T-helper 2 cell treated with Interferon-gamma antibody and Interleukin-4, amounts not matched to agents 100 ng/mL and 5 ng/mL, for 36 hours (primary cell): ENCODE measurements at regions not wholly inside any gene's neighbourhood (a gene's known extent, or its start where the extent isn't known, plus 50 kb on each side); places are given as distances from the start of the nearest gene placed in this dataset.

ENCODE experiments used
- intact Hi-C: fragments of 100-400 bp; cut with micrococcal nuclease; formaldehyde crosslinking; loops from one replicate; pipeline ENCODE4 v1.15.1; 2023

DNA sequence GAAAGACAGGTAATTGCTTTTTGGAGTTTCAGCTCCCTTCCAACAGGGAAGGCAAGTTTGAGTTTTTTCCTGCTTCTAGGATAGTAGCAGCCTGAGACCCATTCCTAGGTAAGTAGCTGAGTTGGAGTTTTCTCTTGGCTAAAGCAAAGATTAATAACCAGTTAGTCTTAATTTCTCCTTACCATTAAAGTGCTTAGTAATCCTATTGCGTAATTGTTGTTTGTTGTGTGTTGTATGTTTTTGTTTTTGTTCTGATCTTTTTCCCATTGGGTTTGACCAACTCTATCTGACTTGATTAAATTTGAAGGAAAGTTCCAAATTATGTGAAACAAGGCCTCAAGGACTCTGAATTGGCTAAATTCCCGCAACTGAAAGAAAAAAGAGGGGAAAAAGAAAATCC is 83.5 kb downstream of the TBX22 start:
- intact Hi-C loops: no loop called here

DNA sequence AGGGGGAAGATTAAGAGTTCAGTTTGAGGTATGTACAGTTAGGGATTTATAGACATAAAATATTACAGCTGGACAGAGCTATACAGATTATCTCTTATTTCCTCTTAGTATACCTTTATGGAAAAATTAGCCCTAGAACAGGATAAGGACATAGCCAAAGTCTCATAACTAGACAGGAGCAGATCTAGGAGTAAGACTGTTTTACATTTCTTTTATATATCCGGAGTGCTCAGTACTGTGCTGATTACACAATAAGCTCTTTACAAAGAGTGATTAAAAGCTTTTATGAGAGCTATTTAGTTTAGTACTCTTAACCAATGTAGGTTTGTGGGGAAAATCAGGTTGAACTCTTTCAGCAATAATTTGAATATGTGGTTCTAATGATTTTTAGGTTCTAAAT is 105.8 kb downstream of the TBX22 start:
- intact Hi-C loops: no loop called here

DNA sequence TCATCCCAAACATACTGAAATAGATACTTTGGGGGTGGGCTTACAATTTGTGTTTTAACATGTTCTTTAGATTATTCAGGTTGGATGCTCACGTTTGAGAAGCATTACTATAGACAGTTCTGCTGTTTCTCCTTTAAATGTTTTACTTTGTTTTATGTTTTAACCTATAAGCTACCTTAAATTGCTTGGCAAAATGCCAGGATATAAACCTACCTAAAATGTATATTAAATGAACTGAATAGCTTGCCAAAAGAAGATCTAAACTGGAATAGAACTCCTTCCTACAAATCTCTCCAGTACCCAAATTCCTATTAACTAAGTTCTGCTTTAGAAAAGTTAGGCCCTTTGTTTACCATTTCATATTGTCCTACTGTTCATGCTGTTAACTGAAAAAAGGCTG is 124.4 kb downstream of the TBX22 start:
- intact Hi-C loops: no loop called here

DNA sequence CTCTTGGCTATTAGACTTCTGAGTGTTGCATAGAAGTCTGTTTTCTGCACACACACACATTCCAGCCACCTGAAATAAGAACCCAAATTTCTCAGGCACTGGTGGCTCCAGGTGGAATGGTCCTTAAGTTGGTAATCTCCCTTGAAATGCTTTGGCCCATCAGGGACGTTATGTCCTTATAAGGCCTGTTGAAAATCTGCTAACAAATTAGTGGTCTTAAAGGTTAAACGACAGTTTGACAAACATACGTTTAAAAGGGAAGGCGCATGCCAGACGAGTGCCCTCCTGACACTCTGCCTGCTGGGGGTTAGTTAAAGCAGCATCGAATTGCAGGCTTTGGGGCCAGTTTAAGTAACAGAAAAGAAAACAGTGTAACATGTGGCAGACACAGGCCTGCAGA is 125.0 kb downstream of the TBX22 start:
- intact Hi-C loops: no loop called here

DNA sequence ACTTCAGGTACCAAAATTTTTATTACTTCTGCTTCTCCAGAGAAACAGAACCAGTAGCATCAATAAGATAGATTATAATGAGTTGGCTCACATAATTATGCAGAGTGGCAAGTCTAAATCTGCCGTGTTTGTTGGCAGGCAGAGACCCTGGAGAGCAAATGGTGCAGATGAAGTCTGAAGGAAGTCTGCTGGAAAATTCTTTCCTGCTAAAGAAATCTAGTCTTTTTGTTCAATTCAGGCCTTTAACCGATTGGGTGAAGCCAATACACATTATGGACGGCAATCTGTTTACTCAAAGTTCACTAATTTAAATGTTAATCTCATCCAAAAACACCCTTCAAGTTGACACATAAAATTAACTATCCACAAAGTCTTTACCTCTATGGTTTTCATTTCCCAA is 156.0 kb downstream of the TBX22 start:
- intact Hi-C loops: no loop called here

DNA sequence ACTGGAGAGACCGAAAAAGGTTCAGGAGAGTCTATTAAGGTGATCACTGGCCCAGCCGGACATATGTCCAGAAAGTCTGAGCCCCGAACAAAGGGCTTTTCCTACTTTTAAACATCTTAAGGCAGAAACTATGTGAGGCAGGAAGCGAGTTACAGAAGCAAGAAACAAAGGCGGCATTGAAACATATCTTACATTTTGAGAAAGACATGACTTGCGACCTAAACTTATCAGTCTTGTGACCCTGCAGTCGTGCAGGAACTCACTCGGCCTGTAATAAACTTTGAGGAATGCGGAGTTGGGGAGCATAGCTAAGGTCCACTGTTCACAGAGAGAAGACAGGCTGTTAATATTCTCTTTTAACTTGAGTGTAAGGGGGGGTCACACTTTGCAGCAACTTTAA is 158.7 kb downstream of the TBX22 start:
- intact Hi-C loops: no loop called here

DNA sequence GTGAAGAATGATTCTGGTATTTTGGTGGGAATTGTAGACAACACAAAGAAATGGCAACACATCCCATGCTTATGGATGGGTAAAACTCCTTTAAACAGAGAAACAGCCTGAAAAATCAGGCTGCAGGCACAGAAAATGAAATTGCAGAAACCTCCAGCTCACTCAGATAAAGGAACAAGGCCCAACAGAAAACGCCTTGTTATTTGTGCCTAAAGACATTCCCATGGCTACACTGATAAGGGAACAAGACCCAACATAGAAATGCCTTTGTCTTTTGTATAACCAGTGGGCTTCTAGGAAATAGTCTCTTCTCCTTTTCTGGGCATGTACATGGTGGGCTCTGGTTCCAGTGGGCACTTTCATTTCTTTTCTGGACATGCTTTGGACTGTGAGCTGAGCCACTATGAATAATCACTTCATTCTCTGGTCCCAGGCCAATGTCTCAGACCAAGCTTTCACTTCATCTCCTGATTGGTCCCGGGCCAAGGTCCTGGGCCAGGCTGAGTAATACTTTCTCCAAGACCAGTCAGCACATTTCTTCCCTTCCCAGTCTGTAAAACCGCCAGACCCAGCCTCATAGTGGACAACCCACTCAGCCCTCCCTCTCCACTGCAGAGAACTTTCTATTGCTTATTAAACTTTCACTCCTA is 160.5 kb downstream of the TBX22 start:
- intact Hi-C loops: no loop called here

DNA sequence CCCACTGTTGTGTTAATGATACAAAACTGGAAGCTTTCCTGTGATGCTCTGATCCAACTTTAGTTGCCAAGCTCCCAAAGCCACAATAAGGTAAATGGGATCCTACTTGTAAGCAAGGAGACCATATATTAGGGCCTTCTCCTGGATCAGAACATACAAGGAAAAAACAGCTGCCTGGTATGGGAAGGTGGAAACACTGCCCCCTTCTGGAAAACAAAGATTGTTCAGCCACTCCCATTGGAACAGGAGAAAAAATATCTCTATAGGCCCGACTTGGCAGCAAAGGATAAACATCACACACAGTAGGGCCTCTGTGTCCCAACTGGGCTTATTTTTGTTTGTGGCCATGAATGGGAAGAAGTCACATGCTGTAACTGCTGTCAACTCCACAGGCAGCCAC is 166.5 kb downstream of the TBX22 start:
- intact Hi-C loops: no loop called here

DNA sequence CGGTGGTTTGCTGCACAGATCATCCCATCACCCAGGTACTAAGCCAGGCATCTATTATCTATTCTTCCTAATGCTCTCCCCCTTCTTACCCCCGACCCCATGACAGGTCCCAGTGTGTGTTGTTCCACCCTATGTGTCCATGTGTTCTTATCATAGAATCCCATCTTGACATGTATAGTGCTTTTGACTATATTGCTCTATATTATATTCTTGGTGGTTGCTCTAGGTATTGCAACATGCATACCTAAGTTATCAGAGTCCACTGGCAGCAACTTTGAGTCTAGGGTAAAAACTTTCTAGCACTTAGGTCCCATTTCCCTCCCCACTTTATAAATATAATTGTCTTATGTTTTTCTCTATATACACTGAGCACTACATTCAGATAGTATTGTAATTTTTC is 170.3 kb downstream of the TBX22 start:
- intact Hi-C loops: no loop called here

DNA sequence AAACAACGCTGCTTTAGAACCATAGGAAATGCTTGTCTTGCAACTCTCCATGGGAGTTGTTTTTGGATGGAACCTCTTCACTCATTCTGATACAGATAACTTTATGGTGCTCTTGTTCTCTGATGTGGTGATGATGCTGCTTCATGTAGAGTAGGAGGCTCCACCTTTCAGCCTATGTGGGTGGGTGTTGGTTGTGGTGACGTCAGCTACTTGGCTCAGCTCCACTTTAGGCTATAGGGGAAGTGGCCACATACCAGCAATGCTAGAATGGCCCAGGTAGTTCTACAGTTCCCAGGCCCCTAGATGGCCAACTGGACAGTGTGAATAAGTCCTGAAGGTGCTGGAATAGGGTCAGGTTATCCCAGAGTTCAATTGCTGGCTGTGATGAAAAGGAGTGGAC is 192.1 kb downstream of the TBX22 start:
- intact Hi-C loops: no loop called here

DNA sequence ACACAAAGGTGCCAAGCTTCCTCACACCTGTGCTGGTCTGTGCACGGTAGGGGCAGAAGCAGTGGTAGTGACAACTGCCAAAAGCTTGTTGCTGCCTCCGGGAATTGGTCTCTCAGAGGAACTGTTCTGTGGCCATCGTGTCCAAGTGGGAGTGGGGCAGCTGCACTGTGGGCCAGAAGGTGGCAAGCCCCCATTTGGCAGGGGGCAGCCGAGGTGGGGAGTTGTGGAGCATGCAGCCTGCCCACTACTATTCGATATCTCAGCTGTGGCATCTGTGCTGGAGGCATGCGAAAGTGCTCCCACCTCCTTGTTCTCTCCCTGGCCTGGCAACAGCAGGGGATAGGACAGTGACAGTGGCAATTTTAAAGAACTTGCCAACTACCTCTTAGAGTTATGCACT is 192.8 kb downstream of the TBX22 start:
- intact Hi-C loops: no loop called here

DNA sequence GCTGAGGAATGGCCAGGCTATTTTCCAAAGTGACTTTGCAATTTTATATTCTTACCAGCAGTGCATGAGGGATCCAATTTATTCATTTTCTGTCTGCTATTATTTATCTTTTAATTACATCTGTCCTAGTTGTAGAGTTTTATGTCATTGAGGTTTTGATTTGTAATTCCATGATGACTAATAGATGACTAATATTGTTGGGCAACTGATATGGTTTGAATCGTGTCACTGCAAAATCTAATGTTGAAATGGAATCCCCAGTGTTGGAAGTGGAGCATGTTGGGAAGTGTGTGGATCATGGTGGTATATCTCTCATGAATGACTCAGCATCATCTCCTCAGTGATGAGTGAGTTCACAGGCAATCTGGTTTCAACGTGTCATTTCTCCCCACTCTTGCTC is 201.5 kb downstream of the TBX22 start:
- intact Hi-C loops: no loop called here

DNA sequence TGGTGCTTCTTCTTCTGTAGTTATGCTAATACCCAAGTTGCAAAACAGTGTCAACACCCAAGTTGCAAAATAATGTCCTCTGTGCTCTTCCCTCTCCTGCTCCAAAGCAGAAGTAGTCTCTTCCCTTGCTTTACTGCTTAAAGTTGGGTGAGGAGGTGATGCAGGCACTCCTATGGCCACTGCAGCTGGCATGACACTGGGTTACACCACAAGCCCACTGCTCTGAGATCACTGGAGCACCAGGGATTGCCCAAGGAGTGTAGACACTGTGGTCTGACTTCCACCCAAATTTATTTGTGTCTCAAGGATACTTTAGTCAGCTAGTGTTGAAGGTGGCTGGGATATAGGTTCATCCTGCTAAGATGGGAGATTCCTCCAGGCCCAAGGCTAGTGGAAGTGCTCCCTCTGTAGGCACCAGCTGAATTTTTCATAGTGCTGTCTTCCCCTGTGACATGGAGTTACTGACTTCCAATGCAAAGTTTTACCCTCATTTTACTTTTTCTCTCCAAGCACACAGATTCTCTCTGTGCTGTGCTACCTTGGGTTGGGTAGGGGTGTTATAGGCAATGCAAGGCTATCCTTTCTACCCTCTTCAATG is 196.2 kb upstream of the TENT5D start:
- intact Hi-C loops: no loop called here

DNA sequence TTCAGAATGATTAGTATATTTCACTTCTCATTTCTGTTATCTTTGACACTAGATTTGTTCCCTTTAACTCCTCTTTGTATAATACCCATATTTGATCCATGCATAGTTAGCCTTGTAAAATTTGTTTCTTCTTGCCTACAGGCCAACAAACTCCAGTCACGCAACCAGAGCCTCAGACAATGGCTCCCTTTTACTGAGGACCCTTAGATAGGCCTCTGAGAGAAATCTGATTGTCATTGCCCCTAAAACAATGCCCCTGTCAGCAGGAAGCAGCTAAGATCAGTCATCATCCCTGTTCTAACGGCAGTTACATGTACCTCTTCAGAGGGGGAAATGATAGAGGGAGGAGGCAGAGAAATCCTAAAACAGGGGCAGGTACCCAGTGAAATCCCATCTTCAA is 190.6 kb upstream of the TENT5D start:
- intact Hi-C loops: loop anchor here (5.0 kb wide), 1 partner anchor 597 kb away; no protein-coding TSS in a partner anchor

DNA sequence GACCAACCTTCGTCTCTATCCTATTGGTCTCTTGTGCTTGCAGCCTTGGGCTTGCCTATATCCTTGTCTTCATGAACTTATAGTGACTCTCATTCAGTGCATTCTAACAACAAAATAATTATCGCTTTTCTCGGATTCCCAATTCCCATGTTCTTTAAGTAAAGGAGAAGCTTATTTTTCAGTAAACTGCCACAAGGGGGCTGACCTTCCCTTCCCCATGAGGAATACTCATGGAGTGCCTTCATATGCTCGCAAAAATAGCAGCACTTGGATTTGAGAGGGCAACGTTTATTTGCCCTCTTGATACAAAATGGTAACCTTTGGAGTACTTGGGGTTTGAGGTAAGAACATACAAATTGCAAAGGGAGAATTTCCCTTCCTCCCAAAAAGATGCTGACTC is 183.2 kb upstream of the TENT5D start:
- intact Hi-C loops: no loop called here

DNA sequence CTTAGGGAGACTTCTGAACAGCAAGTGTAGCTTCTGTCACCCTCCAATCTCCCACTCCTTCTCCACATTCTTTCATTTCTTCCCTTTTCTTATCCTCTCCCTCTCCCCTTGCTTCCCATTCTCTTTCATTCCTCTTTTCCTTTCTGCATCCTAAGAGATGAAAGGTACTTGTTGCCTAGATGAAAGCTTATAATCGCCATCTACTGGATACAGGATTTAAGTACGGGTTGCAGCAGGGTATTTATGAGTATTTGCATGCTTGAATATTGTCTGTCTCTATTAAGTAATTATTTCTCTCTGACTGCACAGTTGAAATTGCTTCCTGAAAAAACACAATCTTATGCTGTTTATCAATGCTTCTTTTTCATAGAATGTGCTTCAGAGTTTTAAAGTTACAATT is 174.0 kb upstream of the TENT5D start:
- intact Hi-C loops: no loop called here

DNA sequence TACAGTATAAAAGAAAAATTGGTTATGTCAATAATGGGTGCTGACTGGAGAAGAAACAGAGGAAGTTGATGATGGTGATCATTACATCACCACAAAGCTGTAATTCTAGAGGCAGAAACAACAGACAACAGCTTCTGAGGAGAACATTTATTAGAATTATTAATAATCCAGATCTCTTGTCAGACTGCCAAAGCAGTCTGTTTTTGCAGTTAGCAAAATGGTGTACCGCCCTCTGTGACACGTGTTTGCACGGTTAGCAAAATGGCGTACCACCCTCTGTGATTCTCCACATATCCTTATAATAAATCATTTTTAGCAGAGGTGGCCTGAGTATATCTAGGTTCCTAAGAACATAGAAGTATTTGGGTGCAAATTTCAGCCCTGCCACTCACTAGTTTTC is 154.0 kb upstream of the TENT5D start:
- intact Hi-C loops: no loop called here

DNA sequence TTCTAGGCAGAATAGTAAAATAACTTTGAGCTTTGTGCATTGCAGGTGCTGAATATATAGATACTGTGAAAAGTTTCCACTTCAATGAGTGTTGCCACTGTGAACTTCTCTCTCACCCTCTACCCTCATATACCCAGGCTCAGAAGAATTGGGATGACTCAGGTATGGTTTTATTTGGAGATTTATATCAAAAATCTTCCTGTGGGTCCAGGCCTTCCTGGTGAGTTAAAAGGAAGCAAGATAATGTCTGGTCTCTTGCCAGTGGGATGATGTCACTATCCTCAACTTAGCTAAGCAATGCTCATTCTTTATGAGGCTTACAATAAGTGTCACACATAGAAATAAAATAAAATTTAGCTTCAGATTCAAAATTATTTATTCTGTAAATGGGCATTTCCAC is 153.3 kb upstream of the TENT5D start:
- intact Hi-C loops: no loop called here

DNA sequence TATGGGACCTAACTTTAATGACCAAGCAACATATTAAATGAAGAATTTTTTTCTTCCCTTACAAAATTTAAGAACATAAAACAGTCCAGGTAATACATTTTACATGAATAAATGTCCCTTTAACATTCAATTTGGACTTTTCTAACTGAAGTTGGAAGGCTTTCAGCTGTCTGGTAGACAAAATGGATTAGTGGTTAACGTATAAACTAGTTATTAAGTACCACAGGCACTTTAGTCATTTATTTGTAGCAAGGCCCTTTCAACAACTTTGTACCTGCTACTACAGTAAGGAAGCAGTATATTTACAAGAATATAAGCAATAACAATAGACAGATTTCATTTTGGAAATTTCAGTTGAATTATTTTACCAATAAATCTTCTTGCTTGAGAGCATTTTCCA is 152.5 kb upstream of the TENT5D start:
- intact Hi-C loops: no loop called here

DNA sequence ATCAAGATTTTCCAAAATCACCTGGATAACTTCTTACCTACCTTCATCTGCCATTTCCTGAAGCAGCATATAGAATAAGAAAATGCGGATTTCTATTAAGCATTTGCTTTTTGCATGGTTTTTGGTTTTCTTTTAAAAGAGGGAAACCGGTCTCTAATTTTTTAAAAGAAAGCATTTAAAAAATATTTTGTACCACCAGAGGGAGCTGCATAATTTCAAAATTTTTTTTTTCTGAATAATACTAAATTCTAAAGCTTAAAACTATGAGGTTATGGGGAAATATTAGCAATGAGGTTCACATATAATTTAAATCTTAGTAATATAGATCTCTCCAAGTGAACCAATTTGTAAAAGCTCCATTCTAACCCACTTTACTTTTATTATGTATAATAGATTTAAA is 137.7 kb upstream of the TENT5D start:
- intact Hi-C loops: loop anchor here (5.0 kb wide), 1 partner anchor 295 kb away; no protein-coding TSS in a partner anchor

DNA sequence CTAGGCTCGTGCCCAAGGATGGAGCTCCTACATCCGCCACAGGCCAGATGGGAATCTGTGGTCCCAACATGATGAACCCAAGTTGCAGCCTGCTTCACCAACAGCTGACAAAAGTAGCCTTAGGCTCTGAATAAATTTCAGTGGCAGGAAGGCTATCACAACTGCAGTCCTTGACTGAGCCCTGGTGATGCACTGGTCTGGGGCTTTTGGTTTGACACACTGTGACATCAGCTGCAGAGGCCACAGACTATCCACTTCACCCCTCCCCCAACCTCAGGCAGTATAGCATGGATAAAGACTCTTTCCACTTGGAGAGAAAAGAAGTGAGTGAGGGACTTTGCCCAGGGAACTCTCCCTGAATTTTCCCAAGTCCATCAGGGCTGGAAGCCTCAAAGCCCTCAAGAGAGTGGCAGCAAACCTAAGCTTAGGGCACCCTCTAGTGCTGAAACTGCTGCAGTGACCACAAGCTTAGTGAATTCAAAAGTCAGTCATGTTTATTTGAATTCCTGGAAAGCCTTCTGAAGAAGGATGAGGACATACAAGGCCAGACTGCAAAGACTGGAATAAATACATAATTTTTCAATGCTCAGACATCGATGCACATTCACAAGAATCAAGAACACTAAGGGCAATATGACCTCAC is 135.0 kb upstream of the TENT5D start:
- intact Hi-C loops: no loop called here

DNA sequence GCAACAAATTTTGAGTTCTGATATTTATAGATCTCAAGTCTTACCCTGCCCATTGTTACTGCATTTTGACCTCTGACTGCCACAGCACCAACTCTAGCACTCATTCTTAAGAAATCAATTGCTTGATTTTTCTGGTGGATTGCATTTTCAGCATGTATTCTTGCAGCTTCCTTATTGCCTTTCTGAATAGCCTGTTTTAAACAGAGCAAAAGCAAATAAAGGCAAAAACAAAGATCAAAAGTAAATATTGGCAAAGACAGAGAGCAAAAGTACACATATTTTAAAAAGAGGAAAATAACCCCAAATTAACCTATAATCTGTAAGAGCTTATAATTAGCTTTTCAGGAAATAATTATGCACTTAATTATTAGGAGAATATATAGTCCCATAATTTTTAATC is 129.4 kb upstream of the TENT5D start:
- intact Hi-C loops: no loop called here

DNA sequence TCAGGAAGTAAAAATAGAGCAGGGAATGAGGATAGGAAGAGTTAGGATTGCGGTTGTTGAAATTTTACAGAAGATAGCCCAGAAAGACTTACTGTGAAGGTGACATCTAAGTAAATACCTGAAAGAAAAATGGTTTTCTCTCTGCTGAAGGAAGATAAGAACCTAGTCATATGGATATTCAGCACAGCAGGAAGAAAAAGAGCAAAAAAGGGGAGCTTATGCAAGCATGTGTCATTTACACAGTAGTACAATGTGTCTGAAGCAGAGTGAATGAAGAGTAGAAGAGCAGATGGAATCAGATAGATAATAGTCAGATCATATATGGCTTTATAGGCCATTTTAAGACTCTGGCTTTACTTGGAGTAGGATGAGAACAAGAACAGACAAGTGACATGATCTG is 126.9 kb upstream of the TENT5D start:
- intact Hi-C loops: no loop called here
